K562 (cell line): ENCODE measurements at regions not wholly inside any gene's neighbourhood (a gene's known extent, or its start where the extent isn't known, plus 50 kb on each side); places are given as distances from the start of the nearest gene placed in this dataset.

Source experiments
- ARID2 ChIP-seq: fragments of 450-650 bp; IDR thresholded peaks from 2 replicates; pipeline ENCODE4 v1.6.1; 2017; ENCODE audit warnings: antibody characterized with exemption, mild to moderate bottlenecking
- CXXC5 ChIP-seq: fragments of 250-450 bp; sonication (Bioruptor Pico); IDR thresholded peaks from 2 replicates; pipeline ENCODE4 v1.8.0; 2022; ENCODE audit warnings: inconsistent platforms, mild to moderate bottlenecking, moderate library complexity
- E2F8 ChIP-seq: fragments of 450-650 bp; IDR thresholded peaks from 2 replicates; pipeline ENCODE4 v1.7.1; 2018; ENCODE audit warnings: mild to moderate bottlenecking, low read depth; ENCODE audit not compliant: partially characterized antibody
- GATA2 ChIP-seq: sonication (generic); formaldehyde crosslinking; IDR thresholded peaks from 2 replicates; pipeline ENCODE4 v1.4.0; 2020; ENCODE audit warnings: mild to moderate bottlenecking, missing genetic modification reagents
- POLR3A ChIP-seq: IDR thresholded peaks from 2 replicates; pipeline ENCODE4 v1.6.1; 2011; ENCODE audit warnings: borderline replicate concordance, mild to moderate bottlenecking, moderate library complexity; ENCODE audit not compliant: insufficient read length, insufficient read depth; ENCODE audit errors: extremely low read depth
- PRDM10 ChIP-seq: fragments of 450-650 bp; IDR thresholded peaks from 2 replicates; pipeline ENCODE4 v1.6.1; 2018; ENCODE audit not compliant: partially characterized antibody
- SMARCA4 ChIP-seq: fragments of 450-650 bp; IDR thresholded peaks from 2 replicates; pipeline ENCODE4 v1.6.1; 2016
- SREBF1 ChIP-seq: fragments of 150-350 bp; IDR thresholded peaks from 2 replicates; pipeline ENCODE4 v1.6.1; 2014; ENCODE audit warnings: antibody characterized with exemption, low read depth, low read length, borderline replicate concordance
- TAL1 ChIP-seq: fragments of 450-650 bp; IDR thresholded peaks from 2 replicates; pipeline ENCODE4 v1.6.1; 2016; ENCODE audit warnings: mild to moderate bottlenecking
- TCF3 ChIP-seq: sonication (generic); formaldehyde crosslinking; IDR thresholded peaks from 2 replicates; pipeline ENCODE4 v1.4.0; 2020; ENCODE audit warnings: mild to moderate bottlenecking, missing genetic modification reagents
- TOE1 ChIP-seq, 2 experiments: fragments of 450-650 bp in 1 of 2; sonication (generic) in 1 of 2; formaldehyde crosslinking in 1 of 2; IDR thresholded peaks; 2 replicates each; pipeline versions ENCODE4 v1.7.1 to v1.8.0; 2016 to 2022; ENCODE audit warnings: borderline replicate concordance in 2 of 2, mild to moderate bottlenecking in 2 of 2, antibody characterized with exemption in 1 of 2, inconsistent platforms in 1 of 2, low read depth in 1 of 2, missing genetic modification reagents in 1 of 2, moderate library complexity in 1 of 2
- ZBTB11 ChIP-seq, 3 experiments: fragments of 200-800 bp in 1 of 3; fragments of 250-450 bp in 1 of 3; fragments of 450-650 bp in 1 of 3; sonication (Bioruptor Pico) in 1 of 3; sonication (Bioruptor generic) in 1 of 3; formaldehyde crosslinking in 1 of 3; IDR thresholded peaks; 2 replicates each; pipeline versions ENCODE4 v1.6.1 to v1.8.0; 2016 to 2022; ENCODE audit warnings: mild to moderate bottlenecking in 2 of 3, missing genetic modification characterization in 2 of 3, missing compliant biosample characterization in 1 of 3, moderate library complexity in 1 of 3
- ZFPM2 ChIP-seq: fragments of 250-450 bp; sonication (Bioruptor Pico); IDR thresholded peaks from 2 replicates; pipeline ENCODE4 v1.5.1; 2022; ENCODE audit warnings: mild to moderate bottlenecking
- ZNF583 ChIP-seq: fragments of 250-450 bp; sonication (Bioruptor Pico); IDR thresholded peaks from 2 replicates; pipeline ENCODE4 v1.4.0; 2020
- ZNF75A ChIP-seq: fragments of 450-650 bp; formaldehyde crosslinking; IDR thresholded peaks from 2 replicates; pipeline ENCODE4 v1.4.0; 2020; ENCODE audit warnings: mild to moderate bottlenecking
- TF ChIP-seq, protein P1 (sequence below): fragments of 450-650 bp; IDR thresholded peaks from 2 replicates; pipeline ENCODE4 v1.6.1; 2016

- TF ChIP-seq ZBTB11 (CRISPR knock-in tag; IDR thresholded peaks at IDR 0.05), result no peak
- TF ChIP-seq GATA2 (CRISPR knock-in tag), result peak; percentile 59
- TF ChIP-seq ZNF75A (CRISPR knock-in tag), result no peak
- TF ChIP-seq PRDM10, result peak; percentile 70
- TF ChIP-seq E2F8, result no peak
- peak; percentile 13; the same call in 1 of the 2 replicates for TF ChIP-seq ARID2
- TF ChIP-seq ZFPM2 (CRISPR knock-in tag), result no peak
- peak; percentile 46; the same call in 1 of the 2 replicates for TF ChIP-seq TAL1
- peak; percentile 60; the same call in 1 of the 2 replicates for TF ChIP-seq ZNF583 (CRISPR knock-in tag)
- peak; percentile 72 for TF ChIP-seq TCF3
- TF ChIP-seq SREBF1, result no peak
- no peak for TF ChIP-seq POLR3A
- TF ChIP-seq TOE1 (IDR thresholded peaks at IDR 0.05; ENCODE audit: borderline replicate concordance), result no peak
- no peak for TF ChIP-seq TOE1 (CRISPR knock-in tag; IDR thresholded peaks at IDR 0.05; ENCODE audit: borderline replicate concordance, low read depth)
- TF ChIP-seq, protein P1, sequence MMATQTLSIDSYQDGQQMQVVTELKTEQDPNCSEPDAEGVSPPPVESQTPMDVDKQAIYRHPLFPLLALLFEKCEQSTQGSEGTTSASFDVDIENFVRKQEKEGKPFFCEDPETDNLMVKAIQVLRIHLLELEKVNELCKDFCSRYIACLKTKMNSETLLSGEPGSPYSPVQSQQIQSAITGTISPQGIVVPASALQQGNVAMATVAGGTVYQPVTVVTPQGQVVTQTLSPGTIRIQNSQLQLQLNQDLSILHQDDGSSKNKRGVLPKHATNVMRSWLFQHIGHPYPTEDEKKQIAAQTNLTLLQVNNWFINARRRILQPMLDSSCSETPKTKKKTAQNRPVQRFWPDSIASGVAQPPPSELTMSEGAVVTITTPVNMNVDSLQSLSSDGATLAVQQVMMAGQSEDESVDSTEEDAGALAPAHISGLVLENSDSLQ, result 0 out of 2 replicates have a peak, but pooled peaks have one; percentile 11
- peak; percentile 23; the same call in 1 of the 2 replicates for TF ChIP-seq CXXC5 (CRISPR knock-in tag)
- peak; percentile 25; the same call in 1 of the 2 replicates for TF ChIP-seq SMARCA4
Measured at GRCh38 chr1:157369808-157370521, 182.3 kb downstream of the FCRL5 start (continued).
